Stomach (tissue), 8 donors: ENCODE measurements at regions not wholly inside any gene's neighbourhood (a gene's known extent, or its start where the extent isn't known, plus 50 kb on each side); places are given as distances from the start of the nearest gene placed in this dataset.

Experiments used
- DNase-seq, 2 donors: peaks; one replicate each; pipeline versions ENCODE4 v3.0.0 to v3.0.0-alpha.2; 2013 to 2019
- H3K27ac ChIP-seq, 5 donors: fragments of 200-600 bp in 4 of 5; sonication (generic) in 4 of 5; one replicate each; pipeline ENCODE4 v1.5.1; 2013 to 2019; ENCODE audit warnings: mild to moderate bottlenecking in 1 of 5, moderate library complexity in 1 of 5
- H3K27me3 ChIP-seq, 3 donors: fragments of 200-600 bp; sonication (generic); one replicate each; pipeline ENCODE4 v1.5.1; 2017 to 2019; ENCODE audit warnings: mixed run types in 1 of 3
- H3K36me3 ChIP-seq, 4 donors: fragments of 200-600 bp; sonication (generic); 1 replicate in 3 of 4; 2 replicates in 1 of 4; pipeline ENCODE4 v1.5.1; 2016 to 2019
- H3K4me1 ChIP-seq, 4 donors: fragments of 200-600 bp; sonication (generic); one replicate each; pipeline ENCODE4 v1.5.1; 2016 to 2019
- H3K4me3 ChIP-seq, 4 donors: fragments of 200-600 bp; sonication (generic) in 3 of 4; one replicate each; pipeline ENCODE4 v1.5.1; 2016 to 2019; ENCODE audit warnings: mild to moderate bottlenecking in 1 of 4
- H3K9me3 ChIP-seq, 4 donors: fragments of 200-600 bp; sonication (generic); one replicate each; pipeline ENCODE4 v1.5.1; 2016 to 2019
- EP300 ChIP-seq: sonication (generic); formaldehyde crosslinking; IDR thresholded peaks from one replicate; pipeline ENCODE4 v1.6.1; 2017; ENCODE audit warnings: antibody characterized with exemption
- POLR2A ChIP-seq, 4 donors: fragments of 450-650 bp; IDR thresholded peaks; one replicate each; pipeline ENCODE4 v1.6.1; 2016; ENCODE audit warnings: antibody characterized with exemption in 4 of 4, control low read depth in 2 of 4, mild to moderate bottlenecking in 1 of 4, moderate library complexity in 1 of 4
- POLR2AphosphoS5 ChIP-seq, 3 donors: sonication (generic); formaldehyde crosslinking; IDR thresholded peaks; one replicate each; pipeline ENCODE4 v1.6.1; 2016; ENCODE audit warnings: antibody characterized with exemption in 3 of 3
- WGBS, 5 donors: extraction: QIAGEN DNeasy Blood & Tissue Kit in 3 of 5; methylation state at CpG; one replicate each; pipeline versions ENCODE4 v1.1.5 to v1.1.7; 2013 to 2018; 5-methylcytosine and 5-hydroxymethylcytosine counted together
- intact Hi-C: fragments of 100-400 bp; cut with DNase I; formaldehyde crosslinking; loops from one replicate; pipeline ENCODE4 v1.15.1; 2023; ENCODE audit warnings: low total_unique reads
- TF ChIP-seq, protein P1 (sequence below), 7 experiments: fragments of 450-650 bp in 4 of 7; fragments of 200-600 bp in 3 of 7; sonication (generic) in 3 of 7; IDR thresholded peaks; one replicate each; pipeline ENCODE4 v1.5.1; 2016 to 2019; ENCODE audit warnings: antibody characterized with exemption in 7 of 7, control low read depth in 2 of 7, mild to moderate bottlenecking in 1 of 7
- donor health status: healthy with polysubstance abuse.
- donor health status: Bipolar disorder and iron deficiency.
- donor health status: healthy.

DNA sequence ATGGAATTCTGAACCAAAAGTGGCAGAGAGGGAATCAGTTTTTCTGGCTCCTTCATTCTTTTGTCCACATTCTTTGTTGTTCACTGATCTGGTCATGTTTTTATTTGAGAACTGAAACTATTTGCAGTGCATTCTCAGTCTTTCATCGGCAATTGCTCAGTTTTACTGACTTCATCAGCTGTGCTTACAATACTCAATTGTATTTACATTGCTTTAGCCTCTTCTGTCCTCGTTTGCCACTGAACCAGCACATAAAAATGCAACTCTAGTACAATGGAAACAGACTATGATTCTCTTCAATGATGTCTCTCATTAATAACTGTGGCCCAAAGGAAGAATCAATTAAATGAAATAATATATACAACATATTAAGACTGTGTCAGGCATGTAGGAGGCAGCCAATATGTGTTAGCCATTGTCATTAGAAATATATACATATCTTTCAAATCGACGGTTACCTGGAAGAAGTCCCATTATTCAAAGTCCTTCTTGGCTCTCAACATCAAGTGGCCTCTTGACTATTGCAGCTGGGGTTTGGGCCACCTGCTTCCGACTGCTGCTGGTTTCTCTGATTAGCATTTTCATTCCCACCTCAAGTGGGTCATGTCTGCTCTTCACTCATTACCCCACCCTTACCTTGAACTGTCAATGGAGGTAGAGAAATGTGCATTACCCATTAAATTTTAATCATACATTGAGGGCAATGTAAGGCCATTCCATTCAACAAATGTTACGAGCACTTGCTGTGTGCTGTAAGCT is 600.1 kb downstream of the INSC start:
- Histone ChIP-seq H3K9me3 (no peaks in the 10 kb centered on the region), H3K27me3 (no peaks in the 10 kb centered on the region), H3K4me3 (no peak overlapping the region), H3K4me1 (no peaks in the 10 kb centered on the region), H3K27ac (no peak overlapping the region), H3K36me3 (no peaks in the 10 kb centered on the region)
- no peak for TF ChIP-seq POLR2AphosphoS5 (IDR thresholded peaks at IDR 0.05)
- TF ChIP-seq, protein P1, sequence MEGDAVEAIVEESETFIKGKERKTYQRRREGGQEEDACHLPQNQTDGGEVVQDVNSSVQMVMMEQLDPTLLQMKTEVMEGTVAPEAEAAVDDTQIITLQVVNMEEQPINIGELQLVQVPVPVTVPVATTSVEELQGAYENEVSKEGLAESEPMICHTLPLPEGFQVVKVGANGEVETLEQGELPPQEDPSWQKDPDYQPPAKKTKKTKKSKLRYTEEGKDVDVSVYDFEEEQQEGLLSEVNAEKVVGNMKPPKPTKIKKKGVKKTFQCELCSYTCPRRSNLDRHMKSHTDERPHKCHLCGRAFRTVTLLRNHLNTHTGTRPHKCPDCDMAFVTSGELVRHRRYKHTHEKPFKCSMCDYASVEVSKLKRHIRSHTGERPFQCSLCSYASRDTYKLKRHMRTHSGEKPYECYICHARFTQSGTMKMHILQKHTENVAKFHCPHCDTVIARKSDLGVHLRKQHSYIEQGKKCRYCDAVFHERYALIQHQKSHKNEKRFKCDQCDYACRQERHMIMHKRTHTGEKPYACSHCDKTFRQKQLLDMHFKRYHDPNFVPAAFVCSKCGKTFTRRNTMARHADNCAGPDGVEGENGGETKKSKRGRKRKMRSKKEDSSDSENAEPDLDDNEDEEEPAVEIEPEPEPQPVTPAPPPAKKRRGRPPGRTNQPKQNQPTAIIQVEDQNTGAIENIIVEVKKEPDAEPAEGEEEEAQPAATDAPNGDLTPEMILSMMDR (IDR thresholded peaks at IDR 0.05): no peak
- TF ChIP-seq EP300: no peak
- TF ChIP-seq POLR2A (IDR thresholded peaks at IDR 0.05): no peak
- WGBS, 5 donors: 71 to 81% (median 76%) methylated on average over 6 of the region's 6 CpGs
- intact Hi-C loops: no loop called here
- no peak for DNase-seq

DNA sequence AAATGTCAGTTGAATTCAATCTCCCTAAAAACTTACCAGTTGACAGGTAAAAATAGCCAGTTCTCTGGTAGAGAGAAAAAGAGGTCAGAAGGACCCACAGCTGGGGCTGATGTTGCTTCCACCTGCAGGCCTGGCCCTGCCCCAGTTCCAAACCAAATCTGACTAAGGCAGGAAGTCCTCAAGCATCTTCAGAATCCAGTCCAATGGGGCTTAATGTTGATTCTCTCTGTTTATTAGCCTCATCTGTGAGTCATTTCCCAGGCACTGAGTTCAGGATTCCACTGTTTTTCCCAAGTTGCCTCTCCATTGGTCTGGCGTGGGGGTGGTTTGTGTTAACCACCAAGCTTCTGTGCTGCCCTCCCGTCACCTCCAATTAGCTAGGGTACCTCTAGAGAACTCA is 601.8 kb downstream of the INSC start:
- TF ChIP-seq POLR2A (IDR thresholded peaks at IDR 0.05) (no peak), POLR2AphosphoS5 (IDR thresholded peaks at IDR 0.05) (peak in 1 of 3 donors; percentile 5), EP300 (no peak)
- Histone ChIP-seq H3K4me1 (no peaks in the 10 kb centered on the region), H3K4me3 (no peak overlapping the region), H3K27me3 (no peaks in the 10 kb centered on the region), H3K9me3 (no peaks in the 10 kb centered on the region), H3K36me3 (no peaks in the 10 kb centered on the region), H3K27ac (no peak overlapping the region)
- intact Hi-C loops: no loop called here
- WGBS, 5 donors: 64 to 80% (median 76%) methylated on average over 2 of the region's 2 CpGs
- no peak for DNase-seq

GRCh38 chr11:15720460-15720859 is 605.7 kb downstream of the INSC start:
- H3K27me3 ChIP-seq: no peaks in the 10 kb centered on the region
- no peak for DNase-seq
- no peaks in the 10 kb centered on the region for H3K4me1 ChIP-seq
- TF ChIP-seq EP300: no peak
- TF ChIP-seq, protein P1 (IDR thresholded peaks at IDR 0.05): no peak
- no peak for TF ChIP-seq POLR2A (IDR thresholded peaks at IDR 0.05)
- TF ChIP-seq POLR2AphosphoS5 (IDR thresholded peaks at IDR 0.05): no peak
- WGBS, 5 donors: 74 to 83% (median 79%) methylated on average over 5 of the region's 5 CpGs
- no peak overlapping the region for H3K4me3 ChIP-seq
- H3K27ac ChIP-seq: no peak overlapping the region
- intact Hi-C loops: no loop called here
- no peaks in the 10 kb centered on the region for H3K36me3 ChIP-seq
- no peaks in the 10 kb centered on the region for H3K9me3 ChIP-seq

- Histone ChIP-seq H3K27me3 (no peaks in the 10 kb centered on the region), H3K4me3 (no peak overlapping the region), H3K9me3 (no peaks in the 10 kb centered on the region), H3K4me1 (no peaks in the 10 kb centered on the region), H3K27ac (no peak overlapping the region), H3K36me3 (no peaks in the 10 kb centered on the region)
- TF ChIP-seq, protein P1 (IDR thresholded peaks at IDR 0.05): no peak
- no peak for TF ChIP-seq EP300
- TF ChIP-seq POLR2AphosphoS5 (IDR thresholded peaks at IDR 0.05): no peak
- TF ChIP-seq POLR2A (IDR thresholded peaks at IDR 0.05): no peak
- DNase-seq: no peak
- intact Hi-C loops: no loop called here
These were observed 609.2 kb downstream of the INSC start for GRCh38 chr11:15723966-15724365.

DNA sequence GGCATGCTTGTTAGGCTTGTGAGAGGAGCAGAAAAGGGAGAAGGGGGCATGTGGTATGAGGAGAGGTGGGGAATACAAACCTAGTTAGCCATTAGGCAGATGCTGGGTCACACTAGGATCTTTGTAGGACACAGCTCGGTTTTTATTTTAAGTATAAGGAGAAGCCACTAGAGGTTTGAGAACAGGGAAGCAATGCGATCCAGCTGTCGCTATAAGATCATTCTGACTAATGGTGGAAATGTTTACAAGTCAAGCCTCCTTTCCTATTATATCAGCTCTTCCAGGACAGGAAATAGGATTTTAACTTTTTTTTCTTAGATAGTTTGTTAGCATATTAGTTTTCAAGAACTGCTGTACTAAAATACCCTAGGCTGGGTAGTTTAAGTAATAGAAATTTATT is 609.9 kb downstream of the INSC start:
- Histone ChIP-seq H3K9me3 (no peaks in the 10 kb centered on the region), H3K27ac (no peak overlapping the region), H3K27me3 (no peaks in the 10 kb centered on the region), H3K4me1 (no peaks in the 10 kb centered on the region), H3K36me3 (no peaks in the 10 kb centered on the region), H3K4me3 (no peak overlapping the region)
- no peak for TF ChIP-seq EP300
- TF ChIP-seq, protein P1 (IDR thresholded peaks at IDR 0.05): no peak
- TF ChIP-seq POLR2AphosphoS5 (IDR thresholded peaks at IDR 0.05): no peak
- no peak for TF ChIP-seq POLR2A (IDR thresholded peaks at IDR 0.05)
- no peak for DNase-seq
- intact Hi-C loops: no loop called here
- 61 to 89% (median 81%) methylated on average over 3 of the region's 3 CpGs for WGBS, 5 donors
